NCI-H446 treated with DMSO at 0.1 percent for 48 hours (cell line): ENCODE measurements at regions not wholly inside any gene's neighbourhood (a gene's known extent, or its start where the extent isn't known, plus 50 kb on each side); places are given as distances from the start of the nearest gene placed in this dataset.
"Not testable (repeated sequence)": the region's sequence is repeated elsewhere in the genome, so short reads cannot be mapped to it uniquely, and the experiment has no call there.

Source experiments
- DNase-seq: peaks from one replicate; lab custom pipeline; 2025; lab: John Stamatoyannopoulos, UW

GRCh38 chr4:100900945-100901344, 383.1 kb upstream of the EMCN start:
- DNase-seq = not testable (repeated sequence)

DNA sequence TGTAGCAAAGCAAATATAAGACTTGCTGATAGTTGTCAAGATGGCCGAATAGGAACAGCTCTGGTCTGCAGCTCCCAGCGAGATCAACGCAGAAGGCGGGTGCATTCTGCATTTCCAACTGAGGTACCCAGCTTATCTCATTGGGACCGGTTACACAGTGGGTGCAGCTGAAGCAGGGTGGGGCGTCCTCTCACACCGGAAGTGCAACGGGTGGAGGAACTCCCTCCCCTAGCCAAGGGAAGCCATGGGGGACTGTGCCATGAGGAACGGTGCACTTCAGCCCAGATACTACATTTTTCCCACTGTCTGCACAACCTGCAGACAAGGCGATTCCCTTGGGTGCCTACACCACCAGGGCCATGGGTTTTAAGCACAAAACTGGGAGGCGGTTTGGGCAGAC, 382.3 kb upstream of the EMCN start:
- no peak for DNase-seq

DNA sequence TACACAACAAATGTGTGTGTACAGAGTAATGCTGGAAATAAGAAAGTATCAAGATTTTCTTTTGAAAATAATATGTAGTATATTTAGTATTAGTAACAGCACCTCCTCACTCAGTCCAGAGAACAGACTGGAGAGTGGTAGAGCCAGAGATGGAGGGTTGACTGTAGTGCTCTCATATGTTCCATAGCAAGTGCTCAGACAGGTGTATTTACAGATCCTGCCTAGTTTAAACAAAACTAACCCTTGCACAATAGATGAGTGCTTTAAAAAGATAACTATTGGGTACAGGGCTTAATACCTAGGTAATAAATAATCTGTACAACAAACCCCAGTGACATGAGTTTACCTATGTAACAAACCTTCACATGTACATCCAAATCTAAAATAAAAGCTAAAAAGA, 381.0 kb upstream of the EMCN start:
- DNase-seq = no peak

- DNase-seq = no peak
Measured at GRCh38 chr4:100895556-100896197, 377.9 kb upstream of the EMCN start.

GRCh38 chr4:100894339-100894870, 376.6 kb upstream of the EMCN start:
- DNase-seq = no peak

DNA sequence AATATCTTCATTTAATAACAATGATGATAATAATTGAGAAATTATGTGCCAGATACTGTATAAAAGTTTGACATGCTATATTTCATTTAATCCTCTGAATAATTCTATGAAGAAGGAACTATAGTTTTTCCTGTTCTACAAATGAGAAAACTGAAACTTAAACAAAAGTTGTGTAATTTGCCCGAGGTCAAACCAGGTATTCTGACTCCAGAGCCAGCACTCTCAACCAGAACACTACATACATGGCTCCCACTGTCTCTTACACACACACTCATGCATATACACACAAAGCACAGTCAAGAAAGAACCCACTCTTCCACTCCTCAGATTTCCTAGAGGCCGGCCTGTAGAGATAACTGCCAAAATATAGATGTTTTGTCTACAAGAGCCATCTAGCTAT, 374.0 kb upstream of the EMCN start:
- no peak for DNase-seq

- DNase-seq = no peak
Measured at GRCh38 chr4:100889898-100890297, 372.1 kb upstream of the EMCN start.

DNA sequence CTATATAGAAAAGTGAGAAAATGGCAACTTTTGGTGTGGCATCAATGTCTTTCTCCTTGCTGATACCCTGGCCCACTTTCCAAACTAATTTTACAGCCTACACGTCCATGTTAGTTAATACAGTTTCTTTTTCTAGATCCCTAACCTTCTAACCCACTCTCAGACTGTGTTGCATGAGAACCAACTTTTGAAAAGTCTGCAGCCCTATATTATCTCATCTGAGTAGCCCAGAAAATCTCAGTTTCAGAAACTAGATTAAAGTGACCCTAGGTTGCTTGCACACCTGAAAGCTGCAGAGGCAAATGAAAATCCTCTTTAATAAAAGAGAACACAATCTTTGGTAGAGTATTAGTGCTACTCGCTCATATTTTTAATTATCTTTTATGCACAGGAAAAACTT, 371.6 kb upstream of the EMCN start:
- DNase-seq = no peak

DNA sequence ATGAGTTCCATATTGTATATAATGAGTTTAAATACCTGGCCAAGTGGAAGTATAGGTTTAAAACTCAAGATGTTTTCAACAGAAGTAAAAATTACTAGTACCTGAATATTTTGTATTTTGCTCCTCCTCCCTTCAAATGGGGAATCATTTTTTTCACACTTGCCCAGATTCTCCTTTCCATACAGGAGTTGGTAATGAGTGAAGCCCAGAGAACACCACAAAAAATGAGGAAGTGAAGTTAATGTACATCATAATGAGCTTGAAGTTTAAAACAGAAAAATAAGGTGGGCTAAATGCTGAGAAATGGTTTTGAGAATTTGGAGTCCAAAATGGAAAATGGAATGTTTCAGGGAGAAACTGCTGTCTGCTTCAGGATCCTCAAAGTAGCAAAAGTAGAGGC, 364.8 kb upstream of the EMCN start:
- DNase-seq = no peak

DNA sequence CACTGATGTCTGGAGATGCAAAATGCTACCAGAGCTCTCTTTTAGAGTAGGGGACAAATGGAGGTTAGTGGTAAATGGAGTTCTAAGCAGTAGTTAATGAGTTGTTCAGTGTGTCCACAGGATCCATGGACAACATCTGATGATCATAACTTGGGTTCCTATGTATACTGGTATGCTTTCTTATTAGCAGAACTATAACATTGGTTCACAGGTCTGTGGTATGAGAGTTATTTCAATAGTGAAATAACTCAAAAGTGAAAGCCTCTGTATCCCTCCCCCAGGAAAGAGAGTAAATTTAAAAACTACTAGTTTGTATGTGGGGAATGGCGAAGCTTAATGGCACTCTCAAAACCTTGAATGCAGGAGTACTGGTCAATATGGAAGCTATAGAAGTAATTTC, 363.5 kb upstream of the EMCN start:
- DNase-seq = no peak

GRCh38 chr4:100880011-100880410, 362.2 kb upstream of the EMCN start:
- no peak for DNase-seq

DNA sequence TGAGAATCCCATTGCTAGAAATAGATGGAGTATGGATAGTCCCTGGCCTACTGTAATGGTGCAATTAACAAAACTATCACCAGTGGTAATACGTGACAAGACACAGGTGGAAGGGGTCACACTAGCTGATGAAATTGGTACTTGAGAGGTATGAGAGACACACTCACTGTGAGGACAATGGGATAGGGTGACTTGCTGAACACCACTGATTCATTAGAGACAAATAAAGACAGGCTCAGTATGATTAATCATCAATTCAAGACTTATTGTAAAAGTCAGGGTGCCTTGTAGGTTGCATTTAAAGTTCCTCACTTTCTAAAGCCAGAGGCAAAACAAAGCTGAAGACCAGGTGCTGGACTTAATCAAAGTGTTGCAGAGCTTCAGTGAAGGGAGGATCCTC, 361.6 kb upstream of the EMCN start:
- no peak for DNase-seq

DNA sequence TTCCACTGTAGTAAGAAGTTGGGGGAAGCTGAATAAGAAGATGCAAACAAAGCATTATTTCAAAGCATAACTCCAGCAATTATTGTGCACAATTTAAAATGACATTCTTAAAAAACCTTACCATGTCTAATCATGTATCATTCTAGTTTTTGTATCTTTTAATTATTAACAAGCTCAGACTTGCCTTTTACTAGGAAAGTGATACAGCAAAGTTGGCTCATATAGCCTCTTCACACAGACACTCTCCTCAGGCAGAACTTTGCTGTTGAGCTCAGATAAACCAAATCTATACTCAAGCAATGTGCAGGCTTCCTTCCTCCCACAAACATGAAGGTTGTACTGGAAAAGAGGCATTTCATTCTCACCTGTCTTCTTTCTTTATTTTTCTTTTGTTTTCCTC, 358.7 kb upstream of the EMCN start:
- no peak for DNase-seq

- no peak for DNase-seq
Measured at GRCh38 chr4:100875296-100876068, 357.7 kb upstream of the EMCN start.

DNA sequence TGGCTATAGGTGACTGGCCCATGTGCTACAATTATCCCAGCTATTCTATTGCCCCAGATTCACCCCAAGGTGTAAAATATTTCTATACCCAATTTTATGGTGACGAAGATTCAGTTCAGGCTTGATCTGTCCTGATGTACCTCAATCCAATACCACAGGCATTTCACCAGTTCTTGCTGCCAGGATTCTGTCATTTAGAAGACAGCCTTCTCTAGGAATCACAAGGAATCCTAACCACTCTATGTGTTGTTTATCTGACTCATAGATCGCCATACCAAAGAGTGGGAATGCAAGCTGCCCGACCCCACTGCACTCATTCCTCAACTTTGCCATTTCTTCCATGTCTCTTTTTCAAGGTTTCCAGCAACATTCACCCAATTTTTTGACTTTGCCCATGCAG, 355.0 kb upstream of the EMCN start:
- no peak for DNase-seq

DNA sequence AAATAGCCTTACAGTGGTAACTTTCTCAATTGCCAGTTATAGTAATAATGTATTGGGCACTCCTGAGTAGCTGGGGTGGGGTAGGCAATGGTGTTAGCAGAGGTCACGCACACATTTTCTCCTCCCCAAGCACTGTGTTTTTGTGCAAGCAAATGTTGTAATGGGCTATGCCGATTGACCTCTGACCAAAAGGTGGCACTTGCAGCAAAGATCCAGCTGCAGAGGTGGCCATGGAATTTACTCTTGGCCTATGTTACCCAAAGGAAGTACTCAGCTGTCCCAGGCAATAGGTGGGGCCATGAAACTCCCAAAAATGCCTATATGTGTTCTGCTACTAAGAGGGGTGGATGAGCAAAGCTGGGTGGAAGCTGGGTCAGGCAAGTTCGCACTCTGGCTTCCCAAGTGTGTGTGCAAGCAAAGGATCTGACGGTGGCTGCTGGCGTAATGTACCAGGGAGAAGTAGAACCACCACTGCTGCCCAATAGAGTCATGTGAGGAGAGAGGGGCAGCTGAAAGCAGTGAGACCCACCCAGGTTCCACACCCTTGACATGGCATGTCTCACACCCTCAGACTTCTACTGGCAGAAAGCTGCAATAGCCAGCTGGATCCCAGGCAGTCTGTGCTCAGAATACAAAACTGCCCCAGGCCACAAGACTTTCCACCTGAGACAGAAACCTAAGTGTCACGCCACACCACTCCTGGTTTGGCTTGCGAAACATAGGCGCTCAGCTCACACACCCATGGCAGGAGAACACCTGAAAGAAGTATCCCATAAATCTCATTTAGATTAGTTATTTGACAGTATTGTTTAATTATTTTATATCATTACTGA, 353.3 kb upstream of the EMCN start:
- DNase-seq = no peak

- no peak for DNase-seq
Measured at GRCh38 chr4:100869276-100869675, 351.5 kb upstream of the EMCN start.

GRCh38 chr4:100868281-100868680, 350.5 kb upstream of the EMCN start:
- not testable (repeated sequence) for DNase-seq

- DNase-seq = no peak
Measured at GRCh38 chr4:100852326-100852725, 334.5 kb upstream of the EMCN start.

DNA sequence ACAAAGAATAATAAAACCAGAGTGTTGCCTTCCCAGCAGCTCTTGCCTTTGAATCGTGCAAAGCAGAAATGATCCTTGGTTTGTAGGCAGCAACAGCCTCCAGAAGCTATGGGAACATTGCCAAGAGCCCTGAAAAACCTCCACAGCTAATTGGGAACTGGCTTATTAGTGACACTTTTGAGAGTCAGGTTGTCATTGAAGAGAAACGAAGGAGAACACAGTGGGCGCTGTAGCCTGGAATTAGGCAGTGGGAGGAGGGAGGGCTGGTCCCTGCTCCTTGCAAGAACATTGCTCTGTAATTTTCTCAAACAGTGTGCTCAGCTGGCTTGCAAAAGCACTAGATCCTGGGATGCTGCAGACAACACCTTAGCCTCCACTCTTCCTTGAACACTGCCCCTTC, 331.5 kb upstream of the EMCN start:
- no peak for DNase-seq

DNA sequence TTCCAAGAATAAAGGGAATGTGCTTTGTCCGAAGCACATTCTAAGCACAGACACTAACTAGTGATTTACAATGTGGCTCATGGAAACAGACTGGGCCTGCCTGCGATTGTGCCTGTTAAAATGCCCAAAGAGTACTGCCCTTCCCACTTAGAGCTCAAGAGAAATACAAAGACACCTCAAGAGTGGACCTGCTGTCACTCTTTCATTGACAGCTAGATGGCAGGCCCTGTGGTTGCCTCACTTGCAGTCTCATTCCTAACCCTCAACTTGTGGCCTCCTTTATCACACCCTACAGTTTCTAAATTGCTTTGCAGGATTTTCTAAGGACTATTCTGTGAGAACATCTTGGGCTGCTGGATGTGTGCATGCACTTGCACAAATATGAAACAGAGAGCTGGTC, 331.0 kb upstream of the EMCN start:
- DNase-seq = no peak

DNA sequence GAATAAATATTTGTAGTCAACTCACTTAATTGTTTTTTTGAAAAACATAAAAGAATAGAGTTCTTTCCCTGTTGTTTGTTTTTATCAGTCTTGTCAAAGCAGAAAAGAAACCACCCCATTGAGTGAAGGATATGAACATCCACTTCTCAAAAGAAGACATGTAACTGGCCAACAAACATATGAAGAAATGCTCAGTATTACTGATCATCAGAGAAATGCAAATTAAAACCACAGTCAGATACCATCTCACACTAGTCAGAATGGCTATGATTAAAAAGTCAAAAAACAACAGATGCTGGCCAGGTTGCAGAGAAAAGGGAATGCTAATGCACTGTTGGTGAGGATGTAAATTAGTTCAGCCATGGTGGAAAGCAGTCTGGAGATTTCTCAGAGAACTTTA, 326.1 kb upstream of the EMCN start:
- DNase-seq = no peak

- no peak for DNase-seq
Measured at GRCh38 chr4:100842856-100843255, 325.0 kb upstream of the EMCN start.
